ENCODE measurements at regions not wholly inside any gene's neighbourhood (a gene's known extent, or its start where the extent isn't known, plus 50 kb on each side); places are given as distances from the start of the nearest gene placed in this dataset.

GRCh38 chr12:93959657-93960056 is 188.7 kb upstream of the PLXNC1 start:
- H3K79me2 ChIP-seq (ENCODE audit: insufficient read depth) = no peaks in the 10 kb centered on the region
- no peak overlapping the region for H3K4me3 ChIP-seq
- in situ Hi-C loops (cut with MboI) = no loop called here
- no peak overlapping the region for H2AFZ ChIP-seq
- H3K4me1 ChIP-seq (ENCODE audit: insufficient read depth) = peaks cover 17% of the 10 kb centered on the region
- no peak for DNase-seq
- 78 to 79% methylated on average over 1 of the region's 1 CpG for WGBS, 2 experiments (ENCODE audit: low coverage in 1 of 2, low lambda C conversion rate in 2 of 2, missing lambda C conversion rate in 2 of 2)
- H3K9me3 ChIP-seq (ENCODE audit: low read depth) = no peaks in the 10 kb centered on the region
- H3K9ac ChIP-seq = no peak overlapping the region
- TF ChIP-seq EZH2phosphoT487 (IDR thresholded peaks at IDR 0.05; ENCODE audit: insufficient read depth, low read depth) (no peak), EZH2 (IDR thresholded peaks at IDR 0.05; ENCODE audit: insufficient read depth, poor library complexity, severe bottlenecking) (no peak)
- H3F3A ChIP-seq (ENCODE audit: insufficient read depth) = peaks cover 16% of the 10 kb centered on the region
- H3K27me3 ChIP-seq (replicated peaks; ENCODE audit: insufficient read depth) = no peaks in the 10 kb centered on the region
- H3K4me2 ChIP-seq (ENCODE audit: unreplicated experiment) = no peak overlapping the region
- H3K27ac ChIP-seq = no peak overlapping the region
- H3K9me2 ChIP-seq (ENCODE audit: insufficient read depth) = no peaks in the 10 kb centered on the region
- no peaks in the 10 kb centered on the region for H4K20me1 ChIP-seq (ENCODE audit: insufficient read depth)
- H3K36me3 ChIP-seq (ENCODE audit: low read depth) = no peaks in the 10 kb centered on the region

- Histone ChIP-seq H3K27ac (no peak overlapping the region), H3K4me1 (ENCODE audit: insufficient read depth) (peaks cover 9% of the 10 kb centered on the region), H3K9me3 (ENCODE audit: low read depth) (no peaks in the 10 kb centered on the region), H3K27me3 (replicated peaks; ENCODE audit: insufficient read depth) (no peaks in the 10 kb centered on the region), H3F3A (ENCODE audit: insufficient read depth) (peaks cover 7% of the 10 kb centered on the region), H3K4me3 (no peak overlapping the region), H3K9ac (no peak overlapping the region), H3K4me2 (ENCODE audit: unreplicated experiment) (no peak overlapping the region), H3K36me3 (ENCODE audit: low read depth) (no peaks in the 10 kb centered on the region), H3K79me2 (ENCODE audit: insufficient read depth) (no peaks in the 10 kb centered on the region), H3K9me2 (ENCODE audit: insufficient read depth) (no peaks in the 10 kb centered on the region), H4K20me1 (ENCODE audit: insufficient read depth) (no peaks in the 10 kb centered on the region), H2AFZ (no peak overlapping the region)
- 26 to 36% methylated on average over 2 of the region's 2 CpGs for WGBS, 2 experiments (ENCODE audit: low coverage in 1 of 2, low lambda C conversion rate in 2 of 2, missing lambda C conversion rate in 2 of 2)
- in situ Hi-C loops (cut with MboI) = no loop called here
- no peak for TF ChIP-seq EZH2phosphoT487 (IDR thresholded peaks at IDR 0.05; ENCODE audit: insufficient read depth, low read depth)
- no peak for TF ChIP-seq EZH2 (IDR thresholded peaks at IDR 0.05; ENCODE audit: insufficient read depth, poor library complexity, severe bottlenecking)
- DNase-seq = no peak
Measured at GRCh38 chr12:93960521-93960920, 187.9 kb upstream of the PLXNC1 start.

GRCh38 chr12:93962336-93962735 is 186.0 kb upstream of the PLXNC1 start:
- WGBS, 2 experiments (ENCODE audit: low coverage in 1 of 2, low lambda C conversion rate in 2 of 2, missing lambda C conversion rate in 2 of 2) = 53 to 55% methylated on average over 2 of the region's 2 CpGs
- H3K4me3 ChIP-seq = no peak overlapping the region
- no peak for TF ChIP-seq EZH2 (IDR thresholded peaks at IDR 0.05; ENCODE audit: insufficient read depth, poor library complexity, severe bottlenecking)
- TF ChIP-seq EZH2phosphoT487 (IDR thresholded peaks at IDR 0.05; ENCODE audit: insufficient read depth, low read depth) = no peak
- H3K4me1 ChIP-seq (ENCODE audit: insufficient read depth) = peaks cover 4% of the 10 kb centered on the region; the same call in 1 of the 2 replicates
- H3F3A ChIP-seq (ENCODE audit: insufficient read depth) = no peaks in the 10 kb centered on the region
- H3K4me2 ChIP-seq (ENCODE audit: unreplicated experiment) = no peak overlapping the region
- in situ Hi-C loops (cut with MboI) = no loop called here
- H3K36me3 ChIP-seq (ENCODE audit: low read depth) = no peaks in the 10 kb centered on the region
- no peaks in the 10 kb centered on the region for H3K9me3 ChIP-seq (ENCODE audit: low read depth)
- DNase-seq = no peak
- H3K27me3 ChIP-seq (replicated peaks; ENCODE audit: insufficient read depth) = no peaks in the 10 kb centered on the region
- H4K20me1 ChIP-seq (ENCODE audit: insufficient read depth) = no peaks in the 10 kb centered on the region
- H3K9me2 ChIP-seq (ENCODE audit: insufficient read depth) = no peaks in the 10 kb centered on the region
- H2AFZ ChIP-seq = no peak overlapping the region
- no peaks in the 10 kb centered on the region for H3K79me2 ChIP-seq (ENCODE audit: insufficient read depth)
- no peak overlapping the region for H3K27ac ChIP-seq
- no peak overlapping the region for H3K9ac ChIP-seq

GRCh38 chr12:93964936-93965335 is 183.4 kb upstream of the PLXNC1 start:
- H3K9me3 ChIP-seq (ENCODE audit: low read depth) = no peaks in the 10 kb centered on the region
- no peaks in the 10 kb centered on the region for H3K36me3 ChIP-seq (ENCODE audit: low read depth)
- H3K9me2 ChIP-seq (ENCODE audit: insufficient read depth) = no peaks in the 10 kb centered on the region
- no peaks in the 10 kb centered on the region for H3K4me1 ChIP-seq (ENCODE audit: insufficient read depth)
- no peak overlapping the region for H3K27ac ChIP-seq
- H4K20me1 ChIP-seq (ENCODE audit: insufficient read depth) = no peaks in the 10 kb centered on the region
- no peaks in the 10 kb centered on the region for H3K27me3 ChIP-seq (replicated peaks; ENCODE audit: insufficient read depth)
- WGBS, 2 experiments (ENCODE audit: low coverage in 1 of 2, low lambda C conversion rate in 2 of 2, missing lambda C conversion rate in 2 of 2) = 84 to 86% methylated on average over 4 of the region's 4 CpGs
- no peak for TF ChIP-seq EZH2 (IDR thresholded peaks at IDR 0.05; ENCODE audit: insufficient read depth, poor library complexity, severe bottlenecking)
- no peak for TF ChIP-seq EZH2phosphoT487 (IDR thresholded peaks at IDR 0.05; ENCODE audit: insufficient read depth, low read depth)
- no peaks in the 10 kb centered on the region for H3K79me2 ChIP-seq (ENCODE audit: insufficient read depth)
- in situ Hi-C loops (cut with MboI) = no loop called here
- H2AFZ ChIP-seq = no peak overlapping the region
- no peak overlapping the region for H3K4me3 ChIP-seq
- no peak overlapping the region for H3K9ac ChIP-seq
- no peak for DNase-seq
- H3K4me2 ChIP-seq (ENCODE audit: unreplicated experiment) = no peak overlapping the region
- no peaks in the 10 kb centered on the region for H3F3A ChIP-seq (ENCODE audit: insufficient read depth)

Measured in GM23248 (cell line).